SU-DHL-6 (cell line): ENCODE measurements at regions not wholly inside any gene's neighbourhood (a gene's known extent, or its start where the extent isn't known, plus 50 kb on each side); places are given as distances from the start of the nearest gene placed in this dataset.

Source experiments
- H2AFZ ChIP-seq: fragments of 200-600 bp; sonication (generic); 2 replicates; pipeline ENCODE4 v1.6.1; 2014; ENCODE audit warnings: low read depth, mild to moderate bottlenecking, moderate library complexity, mixed read lengths, antibody characterized with exemption, low read length; ENCODE audit not compliant: severe bottlenecking
- H3F3A ChIP-seq: fragments of 200-600 bp; shearing (Covaris generic); 2 replicates; pipeline ENCODE4 v1.6.0; 2016; ENCODE audit warnings: antibody characterized with exemption, mild to moderate bottlenecking; ENCODE audit not compliant: insufficient read depth
- H3K27ac ChIP-seq: fragments of 200-600 bp; sonication (generic); 2 replicates; pipeline ENCODE4 v1.5.1; 2016; ENCODE audit warnings: low read depth, mild to moderate bottlenecking, low read length, moderate library complexity, mixed read lengths
- H3K27me3 ChIP-seq: fragments of 200-600 bp; sonication (generic), shearing (Covaris generic); 2 replicates; pipeline ENCODE4 v1.6.0; 2014; ENCODE audit warnings: mild to moderate bottlenecking, low read length
- H3K36me3 ChIP-seq: fragments of 200-600 bp; sonication (generic); 2 replicates; pipeline ENCODE4 v1.6.1; 2014; ENCODE audit warnings: mild to moderate bottlenecking, low read length, mixed read lengths
- H3K4me2 ChIP-seq: fragments of 300-600, 200-600 bp; shearing (Covaris generic), sonication (generic); 2 replicates; pipeline ENCODE4 v1.6.0; 2014; ENCODE audit warnings: low read length, low read depth, mild to moderate bottlenecking; ENCODE audit not compliant: poor library complexity, severe bottlenecking
- H3K4me3 ChIP-seq: fragments of 200-600 bp; sonication (generic); 2 replicates; pipeline ENCODE4 v1.5.1; 2014; ENCODE audit warnings: antibody characterized with exemption, low read length, mild to moderate bottlenecking, mixed read lengths; ENCODE audit not compliant: insufficient read depth, poor library complexity, severe bottlenecking
- H3K79me2 ChIP-seq: fragments of 200-600 bp; sonication (generic); 2 replicates; pipeline ENCODE4 v1.6.1; 2014; ENCODE audit warnings: mild to moderate bottlenecking, low read length, moderate library complexity; ENCODE audit not compliant: insufficient read depth
- H3K9ac ChIP-seq: fragments of 200-600 bp; sonication (generic); 2 replicates; pipeline ENCODE4 v1.7.0; 2014; ENCODE audit warnings: mild to moderate bottlenecking, low read length
- H3K9me2 ChIP-seq: fragments of 200-600 bp; sonication (generic); replicated peaks from 2 replicates; pipeline ENCODE4 v1.6.1; 2014; ENCODE audit warnings: low read length; ENCODE audit not compliant: insufficient read depth
- H3K9me3 ChIP-seq: fragments of 200-600 bp; sonication (generic); 2 replicates; pipeline ENCODE4 v1.6.1; 2014; ENCODE audit warnings: low read length, mixed read lengths; ENCODE audit not compliant: insufficient read depth
- H4K20me1 ChIP-seq: fragments of 200-600 bp; sonication (generic); 2 replicates; pipeline ENCODE4 v1.6.1; 2014; ENCODE audit warnings: low read depth, mild to moderate bottlenecking, antibody characterized with exemption, low read length, moderate library complexity, mixed read lengths
- CTCF ChIP-seq: fragments of 200-600 bp; sonication (generic); IDR thresholded peaks from one replicate; pipeline ENCODE4 v1.5.1; 2017; ENCODE audit warnings: antibody characterized with exemption, mild to moderate bottlenecking, low read length, moderate library complexity; ENCODE audit not compliant: insufficient read depth, poor library complexity, severe bottlenecking
- EZH2phosphoT487 ChIP-seq: fragments of 200-600 bp; sonication (generic), shearing (Covaris generic); conservative IDR thresholded peaks from 2 replicates; pipeline ENCODE4 v1.6.1; 2018; ENCODE audit warnings: mild to moderate bottlenecking, antibody characterized with exemption, low read length, moderate library complexity, mixed read lengths

- no peaks in the 10 kb centered on the region for H3F3A ChIP-seq
- H3K36me3 ChIP-seq: no peaks in the 10 kb centered on the region
- no peak overlapping the region for H3K27ac ChIP-seq
- H3K9me3 ChIP-seq: no peaks in the 10 kb centered on the region
- no peaks in the 10 kb centered on the region for H4K20me1 ChIP-seq
- H3K9ac ChIP-seq: no peak overlapping the region
- no peaks in the 10 kb centered on the region for H3K9me2 ChIP-seq
- H3K27me3 ChIP-seq: no peaks in the 10 kb centered on the region
- no peaks in the 10 kb centered on the region for H3K79me2 ChIP-seq
- H2AFZ ChIP-seq: no peak overlapping the region
- no peak overlapping the region for H3K4me2 ChIP-seq
- TF ChIP-seq CTCF: no peak
- no peak for TF ChIP-seq EZH2phosphoT487
- no peak overlapping the region for H3K4me3 ChIP-seq
Observed at GRCh38 chr2:133818661-133819060, 250.4 kb upstream of the NCKAP5 start.

GRCh38 chr2:133819906-133820305 is 251.6 kb upstream of the NCKAP5 start:
- no peak for TF ChIP-seq EZH2phosphoT487
- TF ChIP-seq CTCF: no peak
- Histone ChIP-seq H3K36me3 (no peaks in the 10 kb centered on the region), H3K27ac (no peak overlapping the region), H4K20me1 (no peaks in the 10 kb centered on the region), H2AFZ (no peak overlapping the region), H3F3A (no peaks in the 10 kb centered on the region), H3K9me3 (no peaks in the 10 kb centered on the region), H3K27me3 (no peaks in the 10 kb centered on the region), H3K79me2 (no peaks in the 10 kb centered on the region), H3K9ac (no peak overlapping the region), H3K4me3 (no peak overlapping the region), H3K9me2 (no peaks in the 10 kb centered on the region), H3K4me2 (no peak overlapping the region)

- Histone ChIP-seq H3K27me3 (no peaks in the 10 kb centered on the region), H2AFZ (no peak overlapping the region), H3K9me2 (no peaks in the 10 kb centered on the region), H3K36me3 (no peaks in the 10 kb centered on the region), H4K20me1 (no peaks in the 10 kb centered on the region), H3K79me2 (no peaks in the 10 kb centered on the region), H3K9me3 (no peaks in the 10 kb centered on the region), H3K4me2 (no peak overlapping the region), H3F3A (no peaks in the 10 kb centered on the region), H3K27ac (no peak overlapping the region), H3K4me3 (no peak overlapping the region), H3K9ac (no peak overlapping the region)
- TF ChIP-seq EZH2phosphoT487 (no peak), CTCF (no peak)
Observed at GRCh38 chr2:133821107-133821760, 253.0 kb upstream of the NCKAP5 start.
